Mesendoderm (in vitro differentiated cells): ENCODE measurements at regions not wholly inside any gene's neighbourhood (a gene's known extent, or its start where the extent isn't known, plus 50 kb on each side); places are given as distances from the start of the nearest gene placed in this dataset.

Experiments used
- DNase-seq: peaks from one replicate; pipeline ENCODE4 v3.0.0; 2013
- H2AK5ac ChIP-seq: 2 replicates; pipeline ENCODE4 v1.6.1; 2013; ENCODE audit warnings: low read length, inconsistent platforms
- H2BK120ac ChIP-seq: 2 replicates; pipeline ENCODE4 v1.6.1; 2013; ENCODE audit warnings: low read depth, mild to moderate bottlenecking, low read length, moderate library complexity, mixed read lengths
- H2BK15ac ChIP-seq: replicated peaks from 2 replicates; pipeline ENCODE4 v1.6.1; 2013; ENCODE audit warnings: low read depth, mild to moderate bottlenecking, moderate library complexity
- H2BK5ac ChIP-seq: 2 replicates; pipeline ENCODE4 v1.6.1; 2013; ENCODE audit warnings: low read length, inconsistent platforms
- H3K18ac ChIP-seq: 2 replicates; pipeline ENCODE4 v1.6.1; 2013; ENCODE audit warnings: mild to moderate bottlenecking, low read length, mixed read lengths
- H3K23ac ChIP-seq: one replicate; pipeline ENCODE4 v1.6.1; 2013; ENCODE audit warnings: low read length
- H3K27ac ChIP-seq: 2 replicates; pipeline ENCODE4 v1.5.1; 2013; ENCODE audit warnings: low read depth, mild to moderate bottlenecking, inconsistent platforms, low read length, moderate library complexity
- H3K27me3 ChIP-seq: 2 replicates; pipeline ENCODE4 v1.6.1; 2013; ENCODE audit warnings: low read length, control low read depth, mild to moderate bottlenecking, inconsistent platforms; ENCODE audit not compliant: insufficient read depth, poor library complexity
- H3K36me3 ChIP-seq: 2 replicates; pipeline ENCODE4 v1.6.1; 2013; ENCODE audit warnings: low read length, inconsistent platforms; ENCODE audit not compliant: control insufficient read depth, insufficient read depth
- H3K4ac ChIP-seq: one replicate; pipeline ENCODE4 v1.6.1; 2013; ENCODE audit warnings: low read depth, mild to moderate bottlenecking, low read length, moderate library complexity
- H3K4me1 ChIP-seq: 2 replicates; pipeline ENCODE4 v1.6.1; 2013; ENCODE audit warnings: low read depth, low read length, inconsistent platforms; ENCODE audit not compliant: control insufficient read depth
- H3K4me2 ChIP-seq: 2 replicates; pipeline ENCODE4 v1.6.1; 2013; ENCODE audit warnings: low read length
- H3K4me3 ChIP-seq: 2 replicates; pipeline ENCODE4 v1.5.1; 2013; ENCODE audit warnings: mild to moderate bottlenecking, low read length
- H3K56ac ChIP-seq: one replicate; pipeline ENCODE4 v1.6.1; 2013; ENCODE audit warnings: low read length
- H3K79me1 ChIP-seq: 2 replicates; pipeline ENCODE4 v1.6.1; 2013; ENCODE audit warnings: low read length, inconsistent platforms
- H3K79me2 ChIP-seq: 2 replicates; pipeline ENCODE4 v1.6.1; 2013; ENCODE audit warnings: mild to moderate bottlenecking, low read length; ENCODE audit not compliant: control insufficient read depth, insufficient read depth
- H3K9ac ChIP-seq: 2 replicates; pipeline ENCODE4 v1.6.1; 2013; ENCODE audit warnings: low read length, inconsistent platforms
- H4K5ac ChIP-seq: one replicate; pipeline ENCODE4 v1.6.1; 2013; ENCODE audit warnings: low read length
- H4K8ac ChIP-seq: one replicate; pipeline ENCODE4 v1.6.1; 2013; ENCODE audit warnings: low read depth, mild to moderate bottlenecking, control low read depth, low read length, moderate library complexity
- WGBS: extraction: QIAGEN DNeasy Blood & Tissue Kit; methylation state at CpG from one replicate; pipeline ENCODE4 v1.1.7; 2013; ENCODE audit warnings: low lambda C conversion rate, missing lambda C conversion rate; ENCODE audit not compliant: insufficient coverage; ENCODE audit errors: extremely low coverage; 5-methylcytosine and 5-hydroxymethylcytosine counted together

- Histone ChIP-seq H3K4ac (no peak overlapping the region), H2BK5ac (no peak overlapping the region), H3K27ac (no peak overlapping the region), H3K79me2 (no peaks in the 10 kb centered on the region), H3K23ac (no peak overlapping the region), H3K9ac (no peak overlapping the region), H4K8ac (no peak overlapping the region), H2AK5ac (no peak overlapping the region), H3K18ac (no peak overlapping the region), H3K4me3 (no peak overlapping the region), H3K36me3 (no peaks in the 10 kb centered on the region), H3K56ac (no peak overlapping the region), H3K79me1 (no peaks in the 10 kb centered on the region), H3K4me1 (no peaks in the 10 kb centered on the region), H3K4me2 (no peak overlapping the region), H2BK120ac (no peak overlapping the region), H2BK15ac (no peak overlapping the region), H3K27me3 (no peaks in the 10 kb centered on the region), H4K5ac (no peak overlapping the region)
- WGBS, result no CpG with 5 or more reads among the region's 2 CpGs
- no peak for DNase-seq
These were observed 134.1 kb downstream of the GLUL start for GRCh38 chr1:182257369-182258063.

GRCh38 chr1:182256931-182257330 lies 134.7 kb downstream of the GLUL start:
- no CpG with 5 or more reads among the region's 4 CpGs for WGBS
- no peak for DNase-seq

GRCh38 chr1:182255494-182255893 lies 136.1 kb downstream of the GLUL start:
- H3K79me1 ChIP-seq, result no peaks in the 10 kb centered on the region
- no peak overlapping the region for H3K4ac ChIP-seq
- H2BK120ac ChIP-seq, result no peak overlapping the region
- H2BK5ac ChIP-seq, result no peak overlapping the region
- WGBS, result no CpG with 5 or more reads among the region's 4 CpGs
- no peak overlapping the region for H4K5ac ChIP-seq
- no peak overlapping the region for H2AK5ac ChIP-seq
- H3K4me1 ChIP-seq, result no peaks in the 10 kb centered on the region
- H3K27ac ChIP-seq, result no peak overlapping the region
- H3K36me3 ChIP-seq, result no peaks in the 10 kb centered on the region
- H3K27me3 ChIP-seq, result no peaks in the 10 kb centered on the region
- no peak overlapping the region for H3K4me2 ChIP-seq
- no peak overlapping the region for H3K4me3 ChIP-seq
- no peak overlapping the region for H3K23ac ChIP-seq
- no peak overlapping the region for H3K18ac ChIP-seq
- H2BK15ac ChIP-seq, result no peak overlapping the region
- H3K56ac ChIP-seq, result no peak overlapping the region
- H3K79me2 ChIP-seq, result no peaks in the 10 kb centered on the region
- DNase-seq, result no peak
- no peak overlapping the region for H3K9ac ChIP-seq
- H4K8ac ChIP-seq, result no peak overlapping the region

More at GRCh38 chr1:182256931-182257330, 134.7 kb downstream of the GLUL start:
- Histone ChIP-seq H3K4me3 (no peak overlapping the region), H2BK5ac (no peak overlapping the region), H3K79me1 (no peaks in the 10 kb centered on the region), H4K8ac (no peak overlapping the region), H3K9ac (no peak overlapping the region), H2AK5ac (no peak overlapping the region), H4K5ac (no peak overlapping the region), H3K4me1 (no peaks in the 10 kb centered on the region), H3K4me2 (no peak overlapping the region), H3K4ac (no peak overlapping the region), H2BK120ac (no peak overlapping the region), H3K27ac (no peak overlapping the region), H3K18ac (no peak overlapping the region), H3K27me3 (no peaks in the 10 kb centered on the region), H3K56ac (no peak overlapping the region), H3K23ac (no peak overlapping the region), H3K79me2 (no peaks in the 10 kb centered on the region), H2BK15ac (no peak overlapping the region), H3K36me3 (no peaks in the 10 kb centered on the region)

GRCh38 chr1:182253319-182253860 lies 138.2 kb downstream of the GLUL start:
- no peaks in the 10 kb centered on the region for H3K4me1 ChIP-seq
- no peak overlapping the region for H4K5ac ChIP-seq
- no peak overlapping the region for H3K23ac ChIP-seq
- H3K4ac ChIP-seq, result no peak overlapping the region
- H3K18ac ChIP-seq, result no peak overlapping the region
- no peak overlapping the region for H2BK15ac ChIP-seq
- no peaks in the 10 kb centered on the region for H3K79me2 ChIP-seq
- no peak overlapping the region for H3K56ac ChIP-seq
- no peaks in the 10 kb centered on the region for H3K79me1 ChIP-seq
- no peaks in the 10 kb centered on the region for H3K36me3 ChIP-seq
- H2BK120ac ChIP-seq, result no peak overlapping the region
- no CpG with 5 or more reads among the region's 7 CpGs for WGBS
- no peak overlapping the region for H2AK5ac ChIP-seq
- no peak overlapping the region for H4K8ac ChIP-seq
- no peak overlapping the region for H3K27ac ChIP-seq
- no peak overlapping the region for H3K4me3 ChIP-seq
- H3K27me3 ChIP-seq, result no peaks in the 10 kb centered on the region
- H3K4me2 ChIP-seq, result no peak overlapping the region
- no peak overlapping the region for H3K9ac ChIP-seq
- no peak for DNase-seq
- no peak overlapping the region for H2BK5ac ChIP-seq

GRCh38 chr1:182251561-182251960 lies 140.0 kb downstream of the GLUL start:
- Histone ChIP-seq H3K23ac (no peak overlapping the region), H3K4me1 (no peaks in the 10 kb centered on the region), H3K27me3 (no peaks in the 10 kb centered on the region), H3K79me2 (no peaks in the 10 kb centered on the region), H3K9ac (no peak overlapping the region), H2BK5ac (no peak overlapping the region), H2BK120ac (no peak overlapping the region), H3K4me3 (no peak overlapping the region), H3K4me2 (no peak overlapping the region), H2BK15ac (no peak overlapping the region), H2AK5ac (no peak overlapping the region), H3K36me3 (no peaks in the 10 kb centered on the region), H3K18ac (no peak overlapping the region), H3K27ac (no peak overlapping the region), H3K79me1 (no peaks in the 10 kb centered on the region), H3K56ac (no peak overlapping the region), H3K4ac (no peak overlapping the region), H4K5ac (no peak overlapping the region), H4K8ac (no peak overlapping the region)
- DNase-seq, result no peak
- WGBS, result no CpG with 5 or more reads among the region's 1 CpG
